ENCODE measurements at regions not wholly inside any gene's neighbourhood (a gene's known extent, or its start where the extent isn't known, plus 50 kb on each side); places are given as distances from the start of the nearest gene placed in this dataset.

DNA sequence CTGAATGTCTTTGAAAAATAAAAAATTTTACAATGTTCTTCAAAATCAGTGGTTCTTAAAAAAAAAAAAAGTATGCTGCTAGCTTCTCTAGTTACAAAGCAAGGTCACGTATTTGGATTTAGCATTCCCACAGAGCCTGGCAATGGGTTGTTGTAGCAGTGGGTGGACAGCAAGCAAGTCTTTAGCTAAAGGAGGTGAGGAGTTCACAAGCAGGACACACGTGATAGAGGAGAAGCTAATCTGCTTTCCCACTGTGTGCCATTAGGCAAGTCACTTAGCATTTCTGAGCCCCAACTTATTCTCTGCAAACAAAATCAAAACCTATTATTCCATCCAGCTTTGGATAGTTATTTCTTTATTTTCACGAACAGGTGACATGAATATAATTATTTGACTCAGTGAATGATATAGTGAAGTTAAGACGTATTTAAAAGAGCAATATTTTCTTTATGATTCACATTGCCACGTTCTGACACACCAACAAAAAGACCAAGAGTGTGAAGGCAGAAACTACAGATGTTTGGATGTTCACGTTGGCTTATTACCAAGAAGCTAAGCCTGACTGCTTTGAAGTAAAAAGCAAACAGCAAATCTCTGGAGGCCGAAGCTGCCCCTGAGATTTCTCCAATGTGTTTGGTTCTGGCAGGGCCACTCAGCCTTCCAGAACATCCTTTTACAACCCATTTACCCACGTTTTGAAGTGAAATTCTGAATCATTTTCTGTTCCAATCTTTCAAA lies 612.1 kb upstream of the CDH6 start:
- H2AFZ ChIP-seq (ENCODE audit: low read depth) = no peak overlapping the region
- H3K9ac ChIP-seq = no peak overlapping the region
- H3K4me2 ChIP-seq = no peak overlapping the region
- no peaks in the 10 kb centered on the region for H3K27me3 ChIP-seq (ENCODE audit: insufficient read depth, low read depth)
- no peaks in the 10 kb centered on the region for H3K79me2 ChIP-seq (ENCODE audit: insufficient read depth, low read depth)
- H4K20me1 ChIP-seq (ENCODE audit: insufficient read depth) = no peaks in the 10 kb centered on the region
- no peaks in the 10 kb centered on the region for H3K4me1 ChIP-seq (ENCODE audit: low read depth, poor library complexity, severe bottlenecking)
- H3K36me3 ChIP-seq (ENCODE audit: insufficient read depth) = no peaks in the 10 kb centered on the region
- H3K27ac ChIP-seq = no peak overlapping the region
- TF ChIP-seq CTCF (conservative IDR thresholded peaks at IDR 0.05; ENCODE audit: low read depth, low read length) = no peak
- H3K4me3 ChIP-seq (IDR thresholded peaks at IDR 0.05; ENCODE audit: insufficient read depth, low read depth, low read length) = no peak overlapping the region

DNA sequence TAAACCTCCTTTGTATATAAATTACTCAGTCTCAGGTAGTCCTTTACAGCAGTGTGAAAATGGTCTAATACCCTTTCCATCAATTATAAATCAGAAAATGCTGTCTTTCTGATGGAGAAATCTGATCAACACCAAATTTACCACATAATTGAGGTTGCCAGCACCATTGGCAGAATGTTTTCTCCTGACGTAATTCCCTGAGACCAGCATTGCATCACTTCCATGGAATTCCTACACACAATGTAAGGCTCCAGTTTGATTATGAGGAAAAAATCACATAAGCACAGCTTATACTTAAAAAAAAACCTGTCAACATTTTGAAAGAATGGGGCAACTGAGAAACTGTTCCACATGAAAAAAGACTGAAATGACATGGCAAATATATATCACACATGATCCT lies 618.7 kb upstream of the CDH6 start:
- Histone ChIP-seq H3K4me1 (ENCODE audit: low read depth, poor library complexity, severe bottlenecking) (no peaks in the 10 kb centered on the region), H3K79me2 (ENCODE audit: insufficient read depth, low read depth) (no peaks in the 10 kb centered on the region), H3K27ac (no peak overlapping the region), H3K4me3 (IDR thresholded peaks at IDR 0.05; ENCODE audit: insufficient read depth, low read depth, low read length) (no peak overlapping the region), H3K36me3 (ENCODE audit: insufficient read depth) (no peaks in the 10 kb centered on the region), H2AFZ (ENCODE audit: low read depth) (no peak overlapping the region), H3K4me2 (no peak overlapping the region), H3K9ac (no peak overlapping the region), H4K20me1 (ENCODE audit: insufficient read depth) (no peaks in the 10 kb centered on the region), H3K27me3 (ENCODE audit: insufficient read depth, low read depth) (no peaks in the 10 kb centered on the region)
- no peak for TF ChIP-seq CTCF (conservative IDR thresholded peaks at IDR 0.05; ENCODE audit: low read depth, low read length)

DNA sequence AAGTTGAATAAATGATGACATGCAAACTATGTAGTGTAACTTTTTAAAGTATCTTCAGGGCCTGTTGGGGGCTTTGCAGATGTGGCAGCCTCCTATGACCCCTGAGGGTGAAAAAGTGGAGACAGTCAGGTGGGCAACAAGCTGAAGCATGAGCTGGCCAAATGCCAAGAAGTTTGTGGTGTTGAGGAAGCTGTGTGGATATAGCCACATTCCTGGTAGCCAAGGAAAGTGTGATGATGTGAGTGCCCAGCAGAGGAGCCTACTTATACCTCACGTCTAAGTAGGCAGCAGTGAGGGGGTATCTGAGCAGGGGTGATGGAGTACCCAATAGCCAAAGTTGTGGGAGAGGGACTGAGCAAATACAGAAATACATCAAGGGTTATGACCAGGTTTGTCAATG lies 621.2 kb upstream of the CDH6 start:
- TF ChIP-seq CTCF (conservative IDR thresholded peaks at IDR 0.05; ENCODE audit: low read depth, low read length) = no peak
- no peaks in the 10 kb centered on the region for H3K79me2 ChIP-seq (ENCODE audit: insufficient read depth, low read depth)
- H3K27ac ChIP-seq = no peak overlapping the region
- no peaks in the 10 kb centered on the region for H3K36me3 ChIP-seq (ENCODE audit: insufficient read depth)
- H3K9ac ChIP-seq = no peak overlapping the region
- H2AFZ ChIP-seq (ENCODE audit: low read depth) = no peak overlapping the region
- H3K4me3 ChIP-seq (IDR thresholded peaks at IDR 0.05; ENCODE audit: insufficient read depth, low read depth, low read length) = no peak overlapping the region
- no peaks in the 10 kb centered on the region for H3K4me1 ChIP-seq (ENCODE audit: low read depth, poor library complexity, severe bottlenecking)
- H3K27me3 ChIP-seq (ENCODE audit: insufficient read depth, low read depth) = no peaks in the 10 kb centered on the region
- H3K4me2 ChIP-seq = no peak overlapping the region
- H4K20me1 ChIP-seq (ENCODE audit: insufficient read depth) = no peaks in the 10 kb centered on the region

DNA sequence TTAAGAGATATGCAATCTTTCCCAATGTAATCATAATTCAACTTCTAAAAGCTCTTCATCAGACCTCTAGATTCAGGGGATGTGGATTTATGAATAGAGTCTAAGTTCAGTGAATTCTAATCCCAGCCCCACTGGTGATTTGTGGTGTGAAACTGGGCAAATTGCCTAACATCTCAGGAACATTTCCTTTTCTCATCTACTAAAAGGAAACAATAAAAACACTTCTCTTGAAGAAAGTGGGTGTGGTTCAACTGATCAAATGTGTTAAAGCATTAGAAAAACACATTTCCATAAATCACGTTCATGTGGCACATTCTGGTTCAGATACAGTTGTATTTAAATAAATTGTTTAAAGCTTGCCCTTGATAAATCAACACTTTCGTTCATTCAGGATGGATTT lies 631.7 kb upstream of the CDH6 start:
- Histone ChIP-seq H3K27ac (no peak overlapping the region), H3K79me2 (ENCODE audit: insufficient read depth, low read depth) (no peaks in the 10 kb centered on the region), H2AFZ (ENCODE audit: low read depth) (no peak overlapping the region), H4K20me1 (ENCODE audit: insufficient read depth) (no peaks in the 10 kb centered on the region), H3K4me3 (IDR thresholded peaks at IDR 0.05; ENCODE audit: insufficient read depth, low read depth, low read length) (no peak overlapping the region), H3K9ac (no peak overlapping the region), H3K4me1 (ENCODE audit: low read depth, poor library complexity, severe bottlenecking) (no peaks in the 10 kb centered on the region), H3K4me2 (no peak overlapping the region), H3K27me3 (ENCODE audit: insufficient read depth, low read depth) (no peaks in the 10 kb centered on the region), H3K36me3 (ENCODE audit: insufficient read depth) (no peaks in the 10 kb centered on the region)
- TF ChIP-seq CTCF (conservative IDR thresholded peaks at IDR 0.05; ENCODE audit: low read depth, low read length) = no peak
